H1 (cell line): ENCODE measurements at regions not wholly inside any gene's neighbourhood (a gene's known extent, or its start where the extent isn't known, plus 50 kb on each side); places are given as distances from the start of the nearest gene placed in this dataset.

Experiments used
- CTCF ChIA-PET: fragments of 300-600 bp; sonication (Branson Sonifier 250); formaldehyde crosslinking; loops from one replicate; lab custom pipeline; 2021; ENCODE audit not compliant: partially characterized antibody; lab: Charles Lee
- POLR2A ChIA-PET: fragments of 300-600 bp; sonication (Branson Sonifier 250); formaldehyde crosslinking; loops from one replicate; lab custom pipeline; 2021; ENCODE audit warnings: inconsistent platforms; ENCODE audit not compliant: partially characterized antibody; lab: Charles Lee
- DNase-seq, 2 experiments: peaks; one replicate each; pipeline versions ENCODE4 v3.0.0 to v3.0.0-alpha.2; 2010 to 2022; ENCODE audit warnings: low spot score in 2 of 2, low read depth in 1 of 2, mixed read lengths in 1 of 2
- FAIRE-seq: peaks from 2 replicates; lab custom pipeline; 2011; peaks lifted over from hg19 to GRCh38; lab: Jason Lieb, UNC
- H2AFZ ChIP-seq: 2 replicates; pipeline ENCODE4 v1.8.1; 2012; ENCODE audit warnings: low read length, inconsistent platforms
- H2AK5ac ChIP-seq: 2 replicates; pipeline ENCODE4 v1.6.1; 2013; ENCODE audit warnings: low read depth, low read length
- H2BK120ac ChIP-seq: replicated peaks from 2 replicates; pipeline ENCODE3; 2013; ENCODE audit warnings: low read depth, low read length, inconsistent platforms
- H2BK12ac ChIP-seq: 2 replicates; pipeline ENCODE4 v1.6.1; 2013; ENCODE audit warnings: low read depth, low read length
- H2BK15ac ChIP-seq: 2 replicates; pipeline ENCODE4 v1.6.1; 2013; ENCODE audit warnings: low read length
- H2BK20ac ChIP-seq: 2 replicates; pipeline ENCODE4 v1.6.1; 2013; ENCODE audit warnings: low read length
- H2BK5ac ChIP-seq: 2 replicates; pipeline ENCODE4 v1.6.1; 2013; ENCODE audit warnings: low read depth, low read length
- H3K14ac ChIP-seq: 2 replicates; pipeline ENCODE4 v1.6.1; 2013; ENCODE audit warnings: inconsistent platforms; ENCODE audit not compliant: insufficient read length
- H3K18ac ChIP-seq: 2 replicates; pipeline ENCODE4 v1.6.1; 2013; ENCODE audit warnings: low read length; ENCODE audit errors: extremely low read depth
- H3K23ac ChIP-seq: 2 replicates; pipeline ENCODE4 v1.6.1; 2013; ENCODE audit warnings: inconsistent platforms; ENCODE audit not compliant: insufficient read length
- H3K23me2 ChIP-seq: 2 replicates; pipeline ENCODE4 v1.6.1; 2013; ENCODE audit warnings: low read depth, low read length
- H3K27ac ChIP-seq: 2 replicates; pipeline ENCODE4 v1.6.1; 2011; ENCODE audit warnings: low read depth, low read length, inconsistent platforms
- H3K27me3 ChIP-seq, 4 experiments: replicated peaks in 1 of 4; 1 replicate in 1 of 4; 2 replicates in 3 of 4; pipeline versions ENCODE4 v1.6.1 to v1.8.1; 2011 to 2013; ENCODE audit warnings: low read length in 3 of 4, mild to moderate bottlenecking in 3 of 4, inconsistent platforms in 2 of 4, mixed read lengths in 2 of 4, moderate library complexity in 1 of 4; ENCODE audit not compliant: control insufficient read depth in 3 of 4, insufficient read depth in 3 of 4; ENCODE audit errors: extremely low read depth in 1 of 4
- H3K36me3 ChIP-seq, 4 experiments: 2 replicates each; pipeline versions ENCODE4 v1.6.1 to v1.8.1; 2011 to 2013; ENCODE audit warnings: mild to moderate bottlenecking in 4 of 4, low read length in 3 of 4, moderate library complexity in 2 of 4, control low read depth in 1 of 4, inconsistent platforms in 1 of 4; ENCODE audit not compliant: insufficient read depth in 4 of 4, control insufficient read depth in 2 of 4
- H3K4ac ChIP-seq: replicated peaks from 2 replicates; pipeline ENCODE3; 2013; ENCODE audit warnings: low read length, low read depth, mixed read lengths, inconsistent platforms; ENCODE audit not compliant: insufficient read length
- H3K4me1 ChIP-seq, 4 experiments: replicated peaks in 1 of 4; 1 replicate in 1 of 4; 2 replicates in 3 of 4; pipeline versions ENCODE4 v1.6.1 to v1.8.1; 2011 to 2013; ENCODE audit warnings: low read length in 3 of 4, inconsistent platforms in 2 of 4, mixed read lengths in 1 of 4; ENCODE audit not compliant: insufficient read depth in 4 of 4, control insufficient read depth in 3 of 4
- H3K4me2 ChIP-seq, 2 experiments: 2 replicates each; pipeline versions ENCODE4 v1.6.1 to v1.8.1; 2011 to 2013; ENCODE audit warnings: low read depth in 2 of 2, low read length in 2 of 2, control low read depth in 1 of 2, inconsistent platforms in 1 of 2, mild to moderate bottlenecking in 1 of 2; ENCODE audit not compliant: insufficient read depth in 1 of 2
- H3K4me3 ChIP-seq, 4 experiments: fragments of 200-600, 300-600 bp in 1 of 4; sonication (generic), shearing (Covaris generic), sonication (Bioruptor Twin) in 1 of 4; 2 replicates each; pipeline versions ENCODE4 v1.5.1 to v1.8.1; 2011 to 2016; ENCODE audit warnings: low read length in 4 of 4, low read depth in 3 of 4, control low read depth in 2 of 4, inconsistent platforms in 2 of 4, mild to moderate bottlenecking in 2 of 4, mixed read lengths in 1 of 4, moderate library complexity in 1 of 4; ENCODE audit not compliant: insufficient read depth in 2 of 4; ENCODE audit errors: extremely low read depth in 1 of 4
- H3K56ac ChIP-seq: replicated peaks from 2 replicates; pipeline ENCODE3; 2013; ENCODE audit warnings: low read depth, mild to moderate bottlenecking, mixed read lengths, low read length, inconsistent platforms; ENCODE audit not compliant: insufficient read length
- H3K79me1 ChIP-seq: 2 replicates; pipeline ENCODE4 v1.6.1; 2013; ENCODE audit warnings: low read depth, low read length, control low read depth
- H3K79me2 ChIP-seq, 2 experiments: 2 replicates each; pipeline versions ENCODE4 v1.6.1 to v1.8.1; 2012 to 2013; ENCODE audit warnings: low read length in 2 of 2, mild to moderate bottlenecking in 2 of 2, inconsistent platforms in 1 of 2; ENCODE audit not compliant: insufficient read depth in 2 of 2, control insufficient read depth in 1 of 2
- H3K9ac ChIP-seq, 4 experiments: replicated peaks in 1 of 4; 1 replicate in 1 of 4; 2 replicates in 3 of 4; pipeline versions ENCODE4 v1.6.1 to v1.8.1; 2011 to 2013; ENCODE audit warnings: low read depth in 3 of 4, low read length in 3 of 4, control low read depth in 2 of 4, mild to moderate bottlenecking in 2 of 4, moderate library complexity in 2 of 4, inconsistent platforms in 1 of 4; ENCODE audit errors: extremely low read depth in 1 of 4
- H3K9me3 ChIP-seq, 2 experiments: 2 replicates each; pipeline versions ENCODE4 v1.6.1 to v1.8.1; 2012 to 2013; ENCODE audit warnings: mild to moderate bottlenecking in 2 of 2, moderate library complexity in 2 of 2, control low read depth in 1 of 2, inconsistent platforms in 1 of 2, low read depth in 1 of 2, low read length in 1 of 2, mixed read lengths in 1 of 2; ENCODE audit not compliant: insufficient read depth in 2 of 2
- H4K20me1 ChIP-seq, 2 experiments: replicated peaks in 1 of 2; 2 replicates each; pipeline versions ENCODE3 to v1.8.1; 2011 to 2013; ENCODE audit warnings: inconsistent platforms in 2 of 2, low read length in 2 of 2, mild to moderate bottlenecking in 1 of 2; ENCODE audit not compliant: insufficient read depth in 2 of 2, control insufficient read depth in 1 of 2
- H4K5ac ChIP-seq: 2 replicates; pipeline ENCODE4 v1.6.1; 2013; ENCODE audit warnings: low read length, low read depth, mixed read lengths, inconsistent platforms; ENCODE audit not compliant: insufficient read length
- H4K8ac ChIP-seq: 2 replicates; pipeline ENCODE4 v1.8.0; 2013; ENCODE audit warnings: mild to moderate bottlenecking, moderate library complexity, low read length, inconsistent platforms; ENCODE audit not compliant: insufficient read depth; ENCODE audit errors: extremely low read depth
- H4K91ac ChIP-seq: replicated peaks from 2 replicates; pipeline ENCODE3; 2013; ENCODE audit warnings: low read length, mixed read lengths, inconsistent platforms; ENCODE audit not compliant: insufficient read length
- ASH2L ChIP-seq: fragments of 200-600, 300-600 bp; sonication (generic); IDR thresholded peaks from one replicate; pipeline ENCODE4 v1.7.1; 2017; ENCODE audit warnings: low read length
- BRCA1 ChIP-seq: IDR thresholded peaks from 2 replicates; pipeline ENCODE4 v1.6.1; 2012; ENCODE audit warnings: low read depth, low read length, improper control_type of control experiment
- CTBP2 ChIP-seq: IDR thresholded peaks from 2 replicates; pipeline ENCODE4 v1.7.0; 2011; ENCODE audit warnings: borderline replicate concordance, mild to moderate bottlenecking, moderate library complexity, mixed read lengths, low read length; ENCODE audit not compliant: insufficient read depth, insufficient read length
- GABPA ChIP-seq: IDR thresholded peaks from 2 replicates; pipeline ENCODE4 v1.6.1; 2011; ENCODE audit warnings: mild to moderate bottlenecking, low read length, moderate library complexity, borderline replicate concordance; ENCODE audit not compliant: insufficient read depth
- JUND ChIP-seq: IDR thresholded peaks from 2 replicates; pipeline ENCODE4 v1.6.1; 2011; ENCODE audit warnings: mild to moderate bottlenecking, improper control_type of control experiment, low read length
- KDM5A ChIP-seq: fragments of 200-600 bp; IDR thresholded peaks from 2 replicates; pipeline ENCODE4 v1.7.1; 2012; ENCODE audit warnings: mild to moderate bottlenecking, low read length, inconsistent platforms, mixed read lengths
- NANOG ChIP-seq: IDR thresholded peaks from 2 replicates; pipeline ENCODE4 v1.6.1; 2011; ENCODE audit warnings: low read length, low read depth, mild to moderate bottlenecking, inconsistent platforms; ENCODE audit not compliant: insufficient read depth, poor library complexity, severe bottlenecking
- SAP30 ChIP-seq: fragments of 300-600 bp; sonication (generic); IDR thresholded peaks from 2 replicates; pipeline ENCODE4 v1.7.1; 2012; ENCODE audit warnings: low read length, moderate library complexity, mild to moderate bottlenecking, inconsistent platforms; ENCODE audit not compliant: insufficient read depth, insufficient replicate concordance
- SIN3A ChIP-seq, 2 experiments: IDR thresholded peaks in 1 of 2; conservative IDR thresholded peaks in 1 of 2; 2 replicates each; pipeline ENCODE4 v1.6.1; 2011 to 2012; ENCODE audit warnings: low read length in 2 of 2, improper control_type of control experiment in 1 of 2, low read depth in 1 of 2, mild to moderate bottlenecking in 1 of 2
- SRF ChIP-seq: IDR thresholded peaks from 2 replicates; pipeline ENCODE4 v1.6.1; 2011; ENCODE audit warnings: mild to moderate bottlenecking, low read depth, low read length, moderate library complexity
- TEAD4 ChIP-seq: IDR thresholded peaks from 2 replicates; pipeline ENCODE4 v1.6.1; 2012; ENCODE audit warnings: low read depth, low read length, inconsistent platforms, mixed read lengths
- WGBS, 2 experiments: shearing (Covaris generic) in 1 of 2; methylation state at CpG; one replicate each; pipeline versions ENCODE4 v1.1.6 to v1.1.7; 2013 to 2015; ENCODE audit warnings: low lambda C conversion rate in 2 of 2, mixed read lengths in 2 of 2, inconsistent platforms in 1 of 2, low coverage in 1 of 2, missing lambda C conversion rate in 1 of 2; ENCODE audit not compliant: insufficient replicate concordance in 2 of 2, insufficient coverage in 1 of 2, insufficient read length in 1 of 2; ENCODE audit errors: extremely low coverage in 1 of 2, missing lambda C conversion rate in 1 of 2; 5-methylcytosine and 5-hydroxymethylcytosine counted together

DNA sequence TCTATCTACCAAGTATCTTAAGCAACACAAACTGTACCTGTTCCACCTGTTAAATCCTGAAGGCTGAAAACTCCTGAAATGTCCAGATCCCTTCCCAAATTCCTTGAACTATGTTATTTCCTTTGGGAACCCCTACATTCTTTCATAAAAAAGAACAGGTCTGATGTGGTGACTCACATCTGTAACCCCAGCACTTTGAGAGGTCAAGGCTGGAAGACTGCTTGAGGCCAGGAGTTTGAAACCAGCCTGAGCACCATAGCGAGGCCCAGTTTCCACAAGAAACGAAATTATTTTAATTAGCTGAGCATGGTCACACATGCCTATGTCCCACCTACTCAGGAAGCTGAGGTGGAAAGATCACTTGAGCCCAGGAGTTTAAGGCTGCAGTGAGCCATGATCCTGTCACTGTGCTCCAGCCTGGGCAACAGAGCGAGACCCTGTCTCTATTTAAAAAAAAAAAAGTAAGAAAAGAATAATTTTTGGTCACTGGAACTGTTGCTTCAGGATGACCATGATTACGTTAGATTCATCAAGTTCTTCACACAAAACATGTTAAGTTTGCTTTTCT is 84.3 kb downstream of the PHLDA1 start:
- CTCF ChIA-PET: interaction anchor here (0.8 kb wide), 1 partner anchor 10 kb away, joined by 3 read pairs; no protein-coding TSS in a partner anchor
- DNase-seq: no peak

More for the DNA sequence above, 84.3 kb downstream of the PHLDA1 start:
- no peak overlapping the region for H3K4me3 ChIP-seq
- no peak overlapping the region for H3K4ac ChIP-seq
- H2BK15ac ChIP-seq: no peak overlapping the region
- H2BK5ac ChIP-seq: no peak overlapping the region; the same call in 1 of the 2 replicates
- H2AFZ ChIP-seq: no peak overlapping the region
- 0 out of 2 replicates have a peak overlapping the region, but pooled peaks have one; percentile 56 for H2BK12ac ChIP-seq
- H3K4me1 ChIP-seq: peaks cover 0 to 15% (median 6%) of the 10 kb centered on the region in 4 experiments; a peak in 4 of 7 replicates
- no peak overlapping the region for H2BK120ac ChIP-seq
- no peak overlapping the region for H3K23ac ChIP-seq
- H3K18ac ChIP-seq: no peak overlapping the region
- no peaks in the 10 kb centered on the region for H4K20me1 ChIP-seq
- H3K9me3 ChIP-seq: no peaks in the 10 kb centered on the region
- H3K14ac ChIP-seq: no peak overlapping the region
- no peak overlapping the region for H3K4me2 ChIP-seq
- no peak overlapping the region for H4K8ac ChIP-seq
- no peaks in the 10 kb centered on the region for H3K27me3 ChIP-seq
- H4K5ac ChIP-seq: no peak overlapping the region
- FAIRE-seq: no peak
- H2BK20ac ChIP-seq: no peak overlapping the region; the same call in 1 of the 2 replicates
- POLR2A ChIA-PET: no interaction called here
- no peak overlapping the region for H3K56ac ChIP-seq
- no peak overlapping the region for H2AK5ac ChIP-seq
- 92% methylated on average over 4 of the region's 4 CpGs; no CpG with 5 or more reads in 1 of the 2 experiments for whole genome bisulfite sequencing, 2 experiments
- H3K79me1 ChIP-seq: no peaks in the 10 kb centered on the region
- H3K27ac ChIP-seq: no peak overlapping the region
- no peak overlapping the region for H3K9ac ChIP-seq
- H3K79me2 ChIP-seq: no peaks in the 10 kb centered on the region
- TF ChIP-seq CTBP2 (no peak), JUND (no peak), TEAD4 (no peak), NANOG (no peak), GABPA (no peak), BRCA1 (no peak), SRF (no peak), SIN3A (conservative IDR thresholded peaks at IDR 0.05 in 1 of 2, IDR thresholded peaks at IDR 0.05 in 1 of 2; ENCODE audit: low read depth in 1 of 2, low read length in 2 of 2) (no peak), KDM5A (no peak), SAP30 (no peak), ASH2L (no peak)
- TF ChIP-seq, all 59 proteins: peak for 0
- H3K23me2 ChIP-seq: no peaks in the 10 kb centered on the region
- H3K36me3 ChIP-seq: no peaks in the 10 kb centered on the region
- no peak overlapping the region for H4K91ac ChIP-seq
